ENCODE measurements at regions not wholly inside any gene's neighbourhood (a gene's known extent, or its start where the extent isn't known, plus 50 kb on each side); places are given as distances from the start of the nearest gene placed in this dataset.
"Not testable (repeated sequence)": the region's sequence is repeated elsewhere in the genome, so short reads cannot be mapped to it uniquely, and the experiment has no call there.

DNA sequence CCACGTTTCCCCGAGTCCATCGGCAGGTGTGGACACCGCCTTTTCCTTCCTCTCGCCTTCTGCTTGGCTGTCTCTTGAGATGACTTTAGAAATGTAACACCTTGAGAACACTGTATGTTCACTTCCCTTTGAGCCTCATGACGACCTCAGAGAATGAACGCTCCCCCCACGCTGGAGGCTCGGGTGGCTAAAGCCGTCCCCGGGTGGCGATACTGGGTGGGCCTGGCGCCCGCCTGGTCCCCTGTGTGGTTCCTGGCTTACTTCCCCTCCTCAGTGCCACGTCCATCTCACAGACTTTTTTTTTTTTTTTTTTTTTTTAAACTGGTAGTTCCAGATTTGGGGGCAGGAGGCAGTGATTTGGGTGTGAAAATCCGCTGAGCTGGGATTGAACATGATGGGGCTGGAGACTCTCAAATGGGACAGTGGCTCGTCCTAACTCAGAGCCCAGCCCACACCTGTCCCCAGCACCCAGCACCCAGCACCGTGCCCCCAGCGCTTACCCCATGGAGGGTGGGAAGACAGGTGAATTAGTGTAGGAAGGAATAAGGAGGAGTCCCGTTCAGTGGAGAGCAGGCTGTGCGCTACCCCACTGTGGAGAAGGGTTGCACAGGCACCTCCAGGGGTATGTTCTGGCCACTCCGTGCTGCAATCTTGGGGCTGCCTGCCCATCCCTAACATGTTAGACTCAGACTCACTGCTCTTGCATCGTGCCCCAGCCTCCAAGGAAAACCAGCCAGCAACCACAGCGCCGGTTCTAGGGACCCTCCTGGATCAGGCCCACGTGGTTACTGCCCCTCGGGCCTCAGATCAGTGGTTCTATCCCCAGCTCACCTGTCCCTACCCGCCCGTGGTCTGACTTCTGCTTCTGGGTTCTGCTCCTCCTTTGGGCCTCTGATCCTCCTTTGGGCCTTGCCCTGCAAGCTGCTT, 174.0 kb downstream of the ASB1 start:
- no peak for DNase-seq

DNA sequence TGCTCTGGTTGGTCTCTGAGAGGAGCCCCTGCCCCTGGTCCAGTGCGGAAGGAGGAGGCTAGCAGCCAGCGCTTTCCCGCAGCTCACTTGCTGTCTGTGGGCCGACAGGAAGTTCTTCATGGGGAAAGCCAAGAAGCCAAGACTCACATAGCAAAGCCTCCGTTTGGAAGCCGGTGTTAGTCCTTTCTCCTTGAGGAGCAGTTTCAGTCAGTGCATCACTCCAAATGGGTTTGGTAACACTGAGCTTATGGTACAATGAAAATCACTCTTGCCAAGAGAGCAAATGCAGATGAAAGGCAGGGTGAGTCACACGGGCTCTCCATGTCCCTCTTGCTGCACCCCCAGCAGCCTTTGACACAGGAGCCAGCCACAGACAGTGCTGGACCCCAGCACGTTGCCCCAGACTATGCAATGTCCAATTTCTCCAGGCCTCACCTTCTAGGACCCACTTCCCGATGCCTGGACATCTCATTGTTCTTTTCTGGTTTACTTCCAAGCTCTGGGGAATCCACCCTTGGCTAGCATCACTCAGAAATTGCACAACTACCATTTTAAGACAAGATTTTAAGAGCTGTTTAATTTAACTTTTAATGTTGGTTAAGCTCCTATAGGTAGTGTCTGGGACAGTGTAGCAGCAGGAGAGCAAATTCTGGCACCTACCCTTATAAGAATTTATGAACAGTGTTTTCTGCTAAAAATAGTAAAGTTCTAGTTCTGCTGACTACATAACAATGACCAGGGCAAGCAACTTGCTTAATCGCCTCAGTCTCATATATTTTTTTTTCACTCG, 174.9 kb downstream of the ASB1 start:
- no peak for DNase-seq

DNA sequence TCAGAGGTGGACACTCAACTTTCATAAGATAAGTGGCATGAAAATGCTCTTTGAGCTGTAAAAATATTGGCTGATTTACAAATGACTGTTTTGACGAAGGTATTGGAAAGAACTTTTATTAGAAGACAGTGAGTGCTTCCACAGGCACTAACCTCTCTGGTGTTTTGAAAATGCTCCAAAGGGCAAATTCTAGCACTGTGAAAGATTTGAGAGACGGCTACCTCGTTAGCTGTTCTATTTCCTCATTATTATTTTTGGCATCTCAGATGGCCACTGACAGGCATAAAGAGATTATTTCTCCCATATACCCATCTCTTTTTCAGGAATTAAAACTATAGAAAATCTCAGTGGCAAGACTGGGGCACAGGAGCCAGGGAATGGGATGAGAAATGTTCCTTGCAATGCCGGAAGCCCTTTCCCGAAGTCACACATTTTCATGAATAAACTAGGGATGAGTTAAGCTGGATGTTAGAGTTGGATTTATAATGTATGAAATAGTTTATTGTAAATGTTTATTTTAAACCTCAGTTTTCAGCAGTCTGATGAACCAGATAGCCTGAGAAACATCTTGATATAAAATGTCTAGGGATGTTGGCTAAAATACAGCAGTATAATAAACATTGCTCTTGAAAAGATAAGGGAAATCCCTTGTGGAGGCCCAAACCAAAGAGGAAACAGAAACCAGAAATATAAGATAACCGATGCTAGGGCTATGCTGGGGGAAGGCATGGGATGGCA, 175.7 kb downstream of the ASB1 start:
- no peak for DNase-seq

DNA sequence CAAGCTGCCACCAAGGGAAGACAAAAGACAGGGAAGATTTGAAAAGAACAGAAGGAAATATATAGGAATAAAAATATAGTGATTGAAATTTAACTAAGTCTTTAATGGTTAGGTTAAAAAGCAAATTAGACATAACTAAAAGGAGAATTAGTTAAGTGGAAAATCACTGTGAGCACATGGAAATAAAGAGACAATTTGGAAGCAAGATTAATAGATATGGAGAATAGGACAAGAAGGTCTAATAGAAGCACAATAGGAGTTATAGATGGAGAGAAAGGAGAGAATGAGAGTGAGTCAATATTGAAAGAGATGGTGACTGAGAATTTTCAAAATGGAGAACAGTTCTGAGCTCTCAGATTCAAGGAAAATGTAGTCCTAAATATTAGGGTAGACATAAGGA, 176.9 kb downstream of the ASB1 start:
- no peak for DNase-seq

DNA sequence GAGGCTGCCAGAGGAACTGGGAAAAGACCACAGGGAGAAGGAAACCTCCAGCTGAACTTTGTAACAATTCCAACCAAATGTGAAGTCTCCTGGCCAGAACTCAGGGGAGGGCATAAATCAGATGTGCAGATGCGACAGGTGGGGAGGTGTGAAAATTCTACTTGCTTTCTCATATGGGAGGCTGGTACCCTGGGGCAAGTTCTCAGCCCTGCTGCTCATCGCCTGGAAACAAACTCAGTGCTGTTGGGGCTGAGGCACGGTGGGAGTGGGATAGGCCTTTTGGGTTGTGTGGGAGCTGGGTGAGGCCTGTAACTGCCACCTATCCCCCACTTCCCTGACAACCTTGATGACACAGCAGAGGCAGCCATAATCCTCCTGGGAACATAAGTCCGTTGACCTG, 179.6 kb downstream of the ASB1 start:
- no peak for DNase-seq

DNA sequence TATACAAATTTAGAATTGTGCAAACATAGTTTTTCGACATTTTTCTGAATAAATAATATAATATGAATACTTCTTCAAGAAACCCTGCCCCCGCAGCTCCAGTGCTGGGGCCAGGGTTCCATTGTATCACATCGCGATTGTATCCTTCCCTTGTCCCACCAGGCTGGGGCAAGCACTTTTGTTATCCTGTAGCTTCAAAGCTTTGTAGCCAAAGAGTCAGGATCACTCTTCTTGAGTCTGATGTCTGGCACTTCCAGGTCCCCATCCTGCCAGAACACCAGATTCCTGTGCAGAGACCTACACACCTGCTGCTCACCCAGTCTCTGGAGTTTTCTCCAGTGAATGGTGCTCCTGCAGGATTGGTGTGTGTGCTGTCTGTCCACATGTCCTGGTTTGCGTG, 186.9 kb downstream of the ASB1 start:
- DNase-seq: no peak

DNA sequence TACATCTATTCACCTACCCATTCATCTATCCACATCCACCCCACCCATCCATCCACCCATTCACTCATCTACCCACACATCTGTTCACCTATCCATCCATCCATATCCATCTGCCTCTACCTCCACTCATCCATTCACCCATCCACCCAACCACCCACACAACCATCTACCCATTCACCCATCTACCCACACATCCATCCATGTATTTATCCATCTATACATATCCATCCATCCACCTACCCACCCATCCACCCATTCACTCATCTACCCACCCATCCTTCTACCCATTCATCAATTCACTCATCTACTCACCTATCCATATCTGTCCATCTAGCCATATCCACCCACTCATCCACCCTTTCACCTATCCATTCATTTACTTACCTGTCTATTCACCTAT, 187.6 kb downstream of the ASB1 start:
- no peak for DNase-seq

DNA sequence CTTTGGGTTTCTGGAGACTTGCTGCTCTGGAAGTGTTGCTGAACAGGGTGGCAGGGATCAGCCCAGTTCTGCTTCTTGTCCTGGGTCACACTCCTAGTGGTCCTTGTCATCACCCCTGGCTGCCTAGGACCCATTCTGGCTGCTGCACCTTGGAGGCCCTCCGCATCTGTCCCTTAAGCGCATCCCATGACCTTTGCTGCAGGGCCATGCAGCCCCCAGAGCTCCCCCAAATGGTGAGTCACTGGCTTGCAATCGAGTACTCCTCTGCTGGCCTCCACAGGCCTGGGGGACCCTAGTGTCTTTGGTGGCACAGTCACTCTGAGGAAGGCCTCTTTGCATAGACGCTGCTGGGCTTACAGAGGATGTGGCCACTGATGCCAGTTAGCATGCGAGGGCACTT, 188.5 kb downstream of the ASB1 start:
- no peak for DNase-seq

DNA sequence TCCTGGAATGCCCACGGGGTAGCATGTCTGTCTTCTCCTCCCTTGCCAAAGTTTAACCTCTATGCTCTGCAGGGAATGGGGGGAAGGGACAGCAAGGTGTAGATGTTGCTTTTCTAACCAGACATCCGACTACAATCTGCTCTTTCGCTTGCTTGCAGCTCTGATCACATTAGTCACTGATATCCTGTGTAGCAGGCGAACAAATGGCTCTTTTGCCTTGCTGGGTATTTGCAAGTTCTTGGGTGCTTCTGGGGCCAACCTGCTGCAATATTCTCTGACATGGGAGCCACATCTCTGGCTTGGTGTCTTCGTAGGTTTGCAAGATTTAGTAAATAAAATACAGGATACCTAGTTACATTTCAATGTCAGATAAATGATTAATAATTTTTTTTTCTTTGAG, 190.0 kb downstream of the ASB1 start:
- DNase-seq: no peak

DNA sequence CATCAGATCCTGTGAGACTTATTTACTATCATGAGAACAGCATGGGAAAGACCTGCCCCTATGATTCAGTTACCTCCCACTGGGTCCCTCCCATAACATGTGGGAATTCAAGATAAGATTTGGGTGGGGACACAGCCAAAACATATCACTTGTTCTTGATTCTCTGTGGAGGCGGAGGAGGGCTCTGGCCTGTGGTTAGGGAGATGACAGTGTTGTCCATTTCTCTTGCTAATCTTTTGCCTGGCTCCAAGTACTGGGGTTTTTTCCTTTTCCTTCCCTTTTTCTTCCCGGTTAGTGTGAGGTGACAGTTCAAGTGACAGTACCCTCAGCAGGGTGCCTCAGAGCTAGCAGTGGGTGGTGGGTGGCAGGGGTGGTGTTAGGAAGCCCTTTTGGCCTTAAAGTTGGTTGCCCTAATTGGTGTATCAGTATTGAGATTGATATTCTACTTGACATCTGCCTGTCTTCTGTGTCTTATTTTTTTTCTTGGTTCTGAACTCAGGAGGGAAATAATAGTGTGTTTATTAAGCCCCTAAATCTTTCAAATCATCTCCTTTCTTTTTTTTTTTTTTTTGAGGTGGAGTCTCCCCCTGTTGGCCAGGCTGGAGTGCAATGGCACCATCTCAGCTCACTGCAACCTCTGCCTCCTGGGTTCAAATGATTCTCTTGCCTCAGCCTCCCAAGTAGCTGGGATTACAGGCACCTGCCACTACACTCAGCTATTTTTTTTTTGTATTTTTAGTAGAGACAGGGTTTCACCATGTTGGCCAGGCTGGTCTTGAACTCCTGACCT, 192.0 kb downstream of the ASB1 start:
- not testable (repeated sequence) for DNase-seq

DNA sequence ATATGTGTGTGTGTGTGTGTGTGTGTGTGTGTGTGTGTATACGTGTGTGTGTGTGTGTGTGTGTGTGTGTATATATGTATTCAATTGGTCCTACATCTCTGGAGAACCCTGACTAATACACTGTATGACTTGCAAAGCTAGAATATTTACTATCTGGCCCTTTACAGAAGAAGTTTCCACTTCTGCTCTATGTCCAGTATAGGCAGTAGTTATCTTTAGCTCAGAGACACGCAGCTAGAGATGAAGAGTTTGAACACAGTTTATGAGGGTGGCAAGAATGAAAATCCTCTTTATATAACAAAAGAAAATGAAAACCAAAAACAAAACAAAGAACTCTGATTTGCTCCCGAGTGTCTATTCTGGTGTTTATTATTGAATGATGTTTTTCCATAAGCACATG, 201.2 kb downstream of the ASB1 start:
- no peak for DNase-seq

DNA sequence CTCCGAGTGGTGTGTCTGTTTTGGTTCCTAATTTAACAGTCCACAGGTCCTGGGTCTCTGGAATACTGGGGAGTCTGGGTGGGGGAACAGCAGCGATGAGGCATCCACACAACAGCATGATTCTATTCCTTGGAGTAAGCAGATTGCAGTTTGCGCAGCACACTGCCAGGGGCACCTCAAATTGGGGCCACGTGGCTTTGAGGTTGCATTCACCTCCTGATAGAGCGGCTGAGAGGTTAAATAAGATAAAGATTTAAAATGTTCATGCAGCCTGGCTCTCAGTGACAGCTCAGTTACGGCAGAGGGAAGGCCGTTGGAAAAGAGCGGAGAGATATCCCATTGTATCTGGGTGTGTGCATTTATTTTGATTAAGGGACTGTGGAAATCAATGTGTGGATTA, 202.3 kb downstream of the ASB1 start:
- no peak for DNase-seq

DNA sequence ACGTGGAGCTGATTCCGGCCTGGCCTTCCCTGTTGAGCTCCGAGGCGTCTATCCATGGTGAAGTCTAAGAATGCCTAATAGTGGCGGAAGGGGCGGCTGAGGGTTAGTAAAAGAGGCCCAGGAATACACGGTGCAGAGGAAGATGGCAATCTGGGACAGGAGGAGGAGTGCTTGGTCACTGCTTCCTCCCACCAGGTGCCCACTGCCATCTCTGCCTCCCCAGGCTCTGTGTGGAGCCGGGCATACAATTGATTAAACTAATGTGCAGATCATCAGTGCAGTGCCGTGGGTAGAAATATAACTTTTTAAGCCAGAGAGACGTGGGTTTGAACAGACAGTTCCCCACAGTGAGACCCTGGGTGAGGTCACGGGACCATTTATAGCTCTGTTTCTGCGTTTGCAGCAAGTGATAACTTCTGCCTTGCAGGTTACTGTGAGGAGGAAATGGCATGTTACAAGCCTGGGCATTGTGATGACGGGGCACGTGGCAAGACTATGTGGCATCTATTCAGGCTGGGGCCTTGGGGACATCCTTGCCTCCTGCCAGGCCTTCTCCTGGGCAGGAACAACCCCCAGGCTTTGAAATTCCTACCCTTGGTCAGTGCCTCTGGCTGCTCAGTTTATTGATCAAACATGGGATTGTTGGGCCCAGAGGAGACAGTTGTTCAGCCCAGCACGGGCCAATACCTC, 204.9 kb downstream of the ASB1 start:
- DNase-seq: no peak

DNA sequence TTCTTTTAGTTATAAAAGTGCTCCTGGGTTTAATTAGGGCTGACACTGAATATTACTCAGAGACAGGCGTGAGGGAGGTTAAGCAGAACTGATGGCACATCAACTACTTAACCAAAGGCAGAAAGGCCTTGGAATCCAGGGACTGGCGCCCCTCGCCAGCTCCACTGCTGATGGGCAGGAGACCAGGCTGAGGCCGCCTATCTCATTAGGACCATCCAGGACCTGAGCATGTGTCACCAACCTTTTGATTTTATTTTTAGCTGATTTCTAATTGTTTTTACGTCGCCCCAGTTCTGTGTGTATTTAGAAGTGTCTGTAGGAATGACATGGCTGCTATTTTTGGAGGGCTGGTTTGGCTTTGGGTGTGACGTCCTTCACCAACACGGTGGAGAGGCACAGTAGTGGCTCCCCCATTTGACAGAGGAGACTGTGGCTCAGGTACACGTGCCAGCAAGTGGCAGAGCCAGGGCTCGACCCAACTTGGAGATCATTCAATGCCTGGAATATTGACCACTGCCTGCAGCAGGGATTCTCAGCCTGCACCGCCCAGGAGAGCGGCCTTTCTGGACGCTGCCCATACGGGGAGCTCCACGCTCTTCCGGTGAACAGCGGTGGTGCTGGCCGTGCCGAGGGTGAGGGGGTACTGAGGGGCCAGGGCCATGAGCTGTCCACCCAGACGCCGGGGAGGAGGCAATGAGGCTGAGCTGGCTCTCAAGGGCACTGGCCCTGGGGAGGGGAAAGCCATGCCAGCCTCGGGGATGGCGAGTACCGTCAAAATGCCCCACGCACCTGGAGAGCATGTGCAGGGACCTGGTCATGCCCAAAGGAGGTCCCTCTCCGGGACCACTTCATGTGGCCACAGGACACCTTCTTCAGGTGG, 205.7 kb downstream of the ASB1 start:
- DNase-seq: no peak

DNA sequence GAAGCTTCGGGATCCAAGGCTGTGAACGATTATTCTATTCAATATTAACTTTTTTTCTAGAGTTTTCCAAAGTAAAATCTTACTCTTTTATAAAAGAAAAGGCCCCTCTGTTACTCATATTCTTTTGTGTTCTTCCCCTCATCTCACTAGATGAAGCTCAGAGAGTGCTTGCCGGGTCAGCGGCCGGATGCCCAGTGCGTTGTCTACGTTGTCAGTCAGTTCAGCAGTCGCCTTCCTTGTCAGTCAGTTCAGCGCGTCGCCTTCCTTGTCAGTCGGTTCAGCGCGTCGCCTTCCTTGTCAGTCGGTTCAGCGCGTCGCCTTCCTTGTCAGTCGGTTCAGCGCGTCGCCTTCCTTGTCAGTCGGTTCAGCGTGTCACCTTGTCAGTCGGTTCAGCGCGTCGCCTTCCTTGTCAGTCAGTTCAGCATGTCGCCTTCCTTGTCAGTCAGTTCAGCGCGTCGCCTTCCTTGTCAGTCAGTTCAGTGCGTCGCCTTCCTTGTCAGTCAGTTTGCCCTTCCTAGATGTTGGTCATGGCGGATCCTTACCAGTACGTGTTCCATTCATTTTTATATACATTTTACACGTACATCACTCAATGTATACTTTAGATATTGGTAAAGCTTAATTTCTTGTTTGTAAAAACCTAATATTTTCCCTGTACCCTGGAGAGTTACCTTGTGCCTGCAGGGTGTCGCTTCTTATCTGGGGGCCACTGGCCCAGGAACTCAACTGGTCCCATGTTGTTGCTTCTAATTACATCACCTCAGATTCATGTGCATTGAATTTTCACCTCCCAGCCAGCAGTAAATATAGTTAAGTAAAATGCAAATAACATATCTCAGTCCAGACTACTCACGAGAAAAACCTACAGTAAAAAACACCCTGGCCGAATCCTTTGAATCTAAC, 206.9 kb downstream of the ASB1 start:
- DNase-seq: no peak

DNA sequence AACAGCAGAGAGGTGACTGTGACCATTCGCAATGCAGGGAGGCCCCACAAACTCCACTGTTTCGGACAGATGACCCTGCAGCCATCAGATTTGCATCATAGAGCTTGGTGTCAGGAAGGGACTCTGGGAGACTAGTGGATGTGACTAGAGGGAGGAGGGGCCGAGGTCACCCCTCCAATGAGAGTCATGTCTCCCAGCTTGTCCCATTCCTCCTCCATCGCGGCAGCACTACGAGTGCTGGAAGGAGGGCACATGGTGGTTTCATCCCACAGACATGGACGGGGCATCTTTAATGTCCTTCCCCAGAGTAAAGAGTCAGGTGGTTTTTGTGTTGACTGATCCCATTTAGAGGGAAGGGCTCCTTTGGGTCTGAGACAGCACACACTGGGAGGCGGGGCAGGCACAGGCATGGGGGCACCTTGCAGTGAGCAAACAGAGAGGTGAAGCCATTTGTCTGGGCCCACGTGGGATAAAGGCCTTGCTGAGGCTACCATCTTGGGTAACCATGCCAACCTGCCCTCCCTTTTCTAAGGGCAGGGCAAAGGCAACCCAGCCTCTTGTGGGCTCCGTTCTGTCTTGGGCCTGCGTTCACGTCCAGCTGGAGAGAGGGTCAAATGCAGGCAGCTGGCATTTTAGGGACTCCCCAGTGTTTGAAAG, 208.1 kb downstream of the ASB1 start:
- DNase-seq: no peak

DNA sequence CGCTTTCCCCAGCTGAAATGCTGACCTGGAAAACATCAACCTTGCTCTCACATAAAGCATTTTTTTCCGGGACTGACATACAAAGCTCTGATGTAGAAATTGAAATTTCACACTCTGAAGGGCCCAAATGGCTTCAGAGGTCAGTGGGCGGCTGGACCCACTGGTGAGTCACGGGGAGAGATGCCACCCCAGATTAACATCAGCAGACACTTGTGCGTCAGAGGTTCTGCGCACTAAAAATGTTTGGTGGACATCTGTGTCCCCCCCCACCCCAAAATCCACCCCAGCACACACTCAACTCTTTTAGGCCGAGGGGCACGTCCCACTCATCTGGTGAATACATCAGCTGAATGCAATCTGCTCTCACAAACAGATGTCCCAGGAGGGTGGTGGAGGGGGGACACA, 208.9 kb downstream of the ASB1 start:
- DNase-seq: no peak

DNA sequence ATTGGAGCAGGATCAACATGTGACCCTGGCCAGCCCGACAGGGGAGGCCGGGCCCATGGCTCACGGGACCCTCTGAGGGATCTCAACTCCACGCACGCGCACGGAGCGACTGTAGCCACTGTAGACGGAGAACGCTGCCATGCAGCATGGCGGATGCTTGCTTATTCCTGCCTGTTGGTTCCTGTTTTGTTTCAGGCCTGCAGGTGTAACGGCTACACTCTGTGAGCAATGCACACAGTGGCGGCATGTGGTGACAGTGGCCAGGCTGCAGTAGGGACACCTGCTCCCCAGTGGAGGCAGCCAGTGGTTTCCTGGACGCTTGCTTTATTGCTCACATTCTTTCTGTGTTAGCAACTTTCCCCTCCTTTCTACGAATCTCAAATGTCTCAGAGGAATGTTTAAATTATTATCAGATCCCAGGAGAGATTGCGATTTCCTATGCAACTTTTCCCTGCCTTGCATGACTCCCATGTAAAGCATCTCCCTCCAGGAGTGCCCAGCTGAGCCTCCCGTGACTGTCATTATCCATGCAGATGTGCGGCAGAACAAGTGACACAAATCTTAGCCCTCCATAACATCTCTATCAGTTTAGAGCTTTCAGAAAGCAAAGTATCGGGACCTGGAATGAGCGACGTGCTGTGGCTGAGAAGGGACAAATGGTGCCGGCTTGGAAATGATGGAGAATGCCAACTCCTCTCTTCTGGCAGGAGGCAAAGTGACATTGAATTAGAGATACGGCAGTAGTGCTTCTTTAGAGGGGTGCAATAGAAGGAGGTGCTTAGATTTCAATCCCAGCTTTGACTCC, 209.7 kb downstream of the ASB1 start:
- DNase-seq: no peak
